ENCODE measurements at regions not wholly inside any gene's neighbourhood (a gene's known extent, or its start where the extent isn't known, plus 50 kb on each side); places are given as distances from the start of the nearest gene placed in this dataset.

DNA sequence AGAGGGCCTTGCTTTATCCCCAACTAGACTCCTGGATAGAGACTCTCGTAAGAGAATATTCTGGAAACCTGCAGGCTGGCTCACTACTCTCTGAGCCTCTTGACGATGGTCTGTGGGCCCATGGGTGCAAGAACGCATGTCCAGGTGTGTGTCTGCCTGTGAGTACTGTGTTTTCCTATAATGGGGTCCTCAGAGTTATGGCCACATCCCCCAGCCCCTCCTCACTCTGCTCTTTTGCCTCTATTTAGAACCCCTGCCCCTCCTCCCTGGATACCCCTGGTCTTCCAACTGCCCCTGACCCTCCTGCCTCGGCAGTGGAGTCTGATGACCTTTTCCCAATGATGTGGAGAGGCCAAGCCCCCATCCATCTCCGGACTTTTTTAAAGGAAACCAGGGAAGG, 148.1 kb downstream of the ZFP36L2 start:
- TF ChIP-seq POU2F2 (IDR thresholded peaks at IDR 0.05; ENCODE audit: low read depth, low read length) (no peak), PAX5 (IDR thresholded peaks at IDR 0.05; ENCODE audit: insufficient read depth, low read length, severe bottlenecking) (no peak), POLR2A (IDR thresholded peaks at IDR 0.05; ENCODE audit: low read depth, low read length) (no peak), TAF1 (IDR thresholded peaks at IDR 0.05; ENCODE audit: low read depth, low read length) (no peak), POLR2AphosphoS5 (IDR thresholded peaks at IDR 0.05; ENCODE audit: low read depth, low read length) (no peak), SPI1 (IDR thresholded peaks at IDR 0.05; ENCODE audit: low read depth, low read length) (no peak)
- FAIRE-seq, result no peak
- no peak for DNase-seq (ENCODE audit: insufficient read length, low spot score)

DNA sequence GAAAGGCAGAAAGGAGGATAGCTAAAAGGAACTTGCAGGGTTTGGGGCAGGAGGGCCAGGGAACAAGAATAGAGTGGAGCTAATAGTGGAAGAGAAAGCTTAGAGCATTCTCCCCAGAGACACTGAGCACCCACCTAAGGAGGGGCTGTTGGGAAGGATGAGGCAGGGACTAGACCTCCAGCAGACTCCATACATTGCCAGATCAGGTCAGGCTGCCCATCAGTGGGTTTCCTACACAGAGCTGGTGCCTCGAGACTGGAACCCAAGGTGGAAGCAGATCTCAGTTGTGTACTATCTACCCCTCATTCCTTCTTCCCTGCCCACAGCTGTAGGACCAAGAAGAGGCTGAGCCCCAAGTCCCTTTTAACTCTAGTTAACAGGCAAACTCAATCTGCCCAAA, 148.5 kb downstream of the ZFP36L2 start:
- no peak for DNase-seq (ENCODE audit: insufficient read length, low spot score)
- FAIRE-seq, result no peak

GRCh38 chr2:43076676-43077075, 149.7 kb downstream of the ZFP36L2 start:
- DNase-seq (ENCODE audit: insufficient read length, low spot score), result no peak
- no peak for FAIRE-seq
- no peak for TF ChIP-seq SPI1 (IDR thresholded peaks at IDR 0.05; ENCODE audit: low read depth, low read length)
- no peak for TF ChIP-seq PAX5 (IDR thresholded peaks at IDR 0.05; ENCODE audit: insufficient read depth, low read length, severe bottlenecking)
- TF ChIP-seq POLR2AphosphoS5 (IDR thresholded peaks at IDR 0.05; ENCODE audit: low read depth, low read length), result no peak
- TF ChIP-seq POLR2A (IDR thresholded peaks at IDR 0.05; ENCODE audit: low read depth, low read length), result no peak
- no peak for TF ChIP-seq POU2F2 (IDR thresholded peaks at IDR 0.05; ENCODE audit: low read depth, low read length)
- TF ChIP-seq TAF1 (IDR thresholded peaks at IDR 0.05; ENCODE audit: low read depth, low read length), result no peak

More for the DNA sequence above, 148.5 kb downstream of the ZFP36L2 start:
- TF ChIP-seq POLR2A (IDR thresholded peaks at IDR 0.05; ENCODE audit: low read depth, low read length) (no peak), POLR2AphosphoS5 (IDR thresholded peaks at IDR 0.05; ENCODE audit: low read depth, low read length) (no peak), PAX5 (IDR thresholded peaks at IDR 0.05; ENCODE audit: insufficient read depth, low read length, severe bottlenecking) (no peak), POU2F2 (IDR thresholded peaks at IDR 0.05; ENCODE audit: low read depth, low read length) (no peak), SPI1 (IDR thresholded peaks at IDR 0.05; ENCODE audit: low read depth, low read length) (no peak), TAF1 (IDR thresholded peaks at IDR 0.05; ENCODE audit: low read depth, low read length) (no peak)

- TF ChIP-seq POLR2A (IDR thresholded peaks at IDR 0.05; ENCODE audit: low read depth, low read length), result no peak
- no peak for FAIRE-seq
- DNase-seq (ENCODE audit: insufficient read length, low spot score), result no peak
These were observed 150.4 kb downstream of the ZFP36L2 start for GRCh38 chr2:43075811-43076585.

GRCh38 chr2:43075054-43075593, 151.3 kb downstream of the ZFP36L2 start:
- FAIRE-seq, result no peak
- TF ChIP-seq SPI1 (IDR thresholded peaks at IDR 0.05; ENCODE audit: low read depth, low read length) (no peak), POLR2AphosphoS5 (IDR thresholded peaks at IDR 0.05; ENCODE audit: low read depth, low read length) (no peak), POU2F2 (IDR thresholded peaks at IDR 0.05; ENCODE audit: low read depth, low read length) (no peak), PAX5 (IDR thresholded peaks at IDR 0.05; ENCODE audit: insufficient read depth, low read length, severe bottlenecking) (no peak), POLR2A (IDR thresholded peaks at IDR 0.05; ENCODE audit: low read depth, low read length) (no peak), TAF1 (IDR thresholded peaks at IDR 0.05; ENCODE audit: low read depth, low read length) (no peak)

GRCh38 chr2:43074592-43075053, 151.8 kb downstream of the ZFP36L2 start:
- FAIRE-seq, result no peak

More at GRCh38 chr2:43075054-43075593, 151.3 kb downstream of the ZFP36L2 start:
- DNase-seq (ENCODE audit: insufficient read length, low spot score), result no peak

DNA sequence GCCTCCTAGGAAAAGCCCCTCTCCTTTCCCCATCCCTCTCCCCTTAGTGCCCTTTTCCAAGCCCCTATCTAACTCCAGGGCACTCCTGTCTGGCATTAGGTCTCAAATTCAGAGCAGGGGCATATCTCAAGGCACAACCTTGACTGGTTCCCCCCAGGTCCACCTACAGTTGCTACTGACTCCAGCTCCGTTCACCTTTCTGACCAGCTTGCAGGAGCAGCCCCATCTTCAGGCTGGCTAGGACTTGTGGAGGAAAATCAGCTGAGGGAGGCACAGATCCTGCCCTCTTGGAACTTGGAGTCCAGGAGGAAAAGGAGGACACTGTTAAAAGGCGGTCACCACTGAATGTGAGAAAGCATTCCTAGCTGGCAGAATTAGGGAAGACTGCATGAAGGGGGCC, 152.4 kb downstream of the ZFP36L2 start:
- no peak for FAIRE-seq
- no peak for TF ChIP-seq POLR2A (IDR thresholded peaks at IDR 0.05; ENCODE audit: low read depth, low read length)
- TF ChIP-seq PAX5 (IDR thresholded peaks at IDR 0.05; ENCODE audit: insufficient read depth, low read length, severe bottlenecking), result no peak
- no peak for TF ChIP-seq SPI1 (IDR thresholded peaks at IDR 0.05; ENCODE audit: low read depth, low read length)
- no peak for TF ChIP-seq POLR2AphosphoS5 (IDR thresholded peaks at IDR 0.05; ENCODE audit: low read depth, low read length)
- no peak for TF ChIP-seq POU2F2 (IDR thresholded peaks at IDR 0.05; ENCODE audit: low read depth, low read length)
- TF ChIP-seq TAF1 (IDR thresholded peaks at IDR 0.05; ENCODE audit: low read depth, low read length), result no peak
- DNase-seq (ENCODE audit: insufficient read length, low spot score), result no peak

More at GRCh38 chr2:43074592-43075053, 151.8 kb downstream of the ZFP36L2 start:
- TF ChIP-seq PAX5 (IDR thresholded peaks at IDR 0.05; ENCODE audit: insufficient read depth, low read length, severe bottlenecking) (no peak), POLR2AphosphoS5 (IDR thresholded peaks at IDR 0.05; ENCODE audit: low read depth, low read length) (no peak), POU2F2 (IDR thresholded peaks at IDR 0.05; ENCODE audit: low read depth, low read length) (no peak), TAF1 (IDR thresholded peaks at IDR 0.05; ENCODE audit: low read depth, low read length) (no peak), SPI1 (IDR thresholded peaks at IDR 0.05; ENCODE audit: low read depth, low read length) (no peak), POLR2A (IDR thresholded peaks at IDR 0.05; ENCODE audit: low read depth, low read length) (no peak)
- DNase-seq (ENCODE audit: insufficient read length, low spot score), result no peak

- no peak for DNase-seq (ENCODE audit: insufficient read length, low spot score)
- no peak for TF ChIP-seq POU2F2 (IDR thresholded peaks at IDR 0.05; ENCODE audit: low read depth, low read length)
- FAIRE-seq, result no peak
These were observed 153.0 kb downstream of the ZFP36L2 start for GRCh38 chr2:43073401-43073825.

DNA sequence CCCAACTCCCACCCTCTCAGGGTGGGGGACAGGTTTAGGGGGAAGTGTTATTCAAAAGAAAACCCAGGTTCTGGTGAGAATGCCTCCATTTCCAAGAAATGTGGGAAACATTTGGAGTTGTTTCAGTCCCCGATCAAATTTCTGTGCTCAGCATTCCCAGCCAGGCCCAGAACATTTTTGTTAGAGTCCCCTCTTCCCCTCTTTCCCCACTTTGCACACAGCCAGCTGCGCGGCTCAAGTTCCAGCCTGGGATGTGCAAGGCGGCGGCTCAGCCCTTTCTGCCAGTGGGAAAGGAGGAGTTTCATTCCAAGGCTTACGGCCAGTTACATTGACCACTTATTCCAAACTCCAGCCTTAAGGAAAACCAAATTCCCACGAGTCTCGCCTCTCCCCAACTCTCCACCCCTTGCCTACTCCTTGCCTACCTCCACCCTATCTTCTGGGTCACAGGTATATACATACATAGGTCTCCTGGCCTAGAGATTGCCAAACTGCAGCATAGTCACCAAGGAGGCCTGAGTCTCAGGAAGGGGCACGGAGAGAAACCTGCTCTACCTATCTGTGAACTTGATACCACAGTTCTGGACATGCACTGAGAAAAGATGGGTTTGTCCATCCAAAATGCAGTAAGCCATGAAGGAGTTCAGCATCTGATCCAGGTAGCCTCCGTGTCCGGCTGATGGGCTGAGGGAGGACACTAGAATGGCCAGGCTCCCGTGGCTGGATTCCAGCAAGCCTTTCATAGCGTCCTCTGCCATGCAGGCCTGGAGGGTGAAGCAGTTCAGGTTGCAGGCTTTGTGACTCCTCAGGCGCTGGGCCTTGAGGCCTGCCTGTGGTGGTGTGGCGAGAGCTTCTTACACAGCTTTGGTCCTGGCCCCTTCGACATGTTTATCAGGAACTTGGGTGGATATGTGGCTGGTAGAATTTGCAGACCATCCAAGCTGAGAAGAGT, 154.5 kb downstream of the ZFP36L2 start:
- DNase-seq (ENCODE audit: insufficient read length, low spot score) (no peak), FAIRE-seq (no peak)
- no peak for TF ChIP-seq POLR2A (IDR thresholded peaks at IDR 0.05; ENCODE audit: low read depth, low read length)
